ENCODE measurements at regions not wholly inside any gene's neighbourhood (a gene's known extent, or its start where the extent isn't known, plus 50 kb on each side); places are given as distances from the start of the nearest gene placed in this dataset.
"Not testable (repeated sequence)": the region's sequence is repeated elsewhere in the genome, so short reads cannot be mapped to it uniquely, and the experiment has no call there.

GRCh38 chr7:114180556-114181266, 233.9 kb upstream of the FOXP2 start:
- Histone ChIP-seq H3K9me3 (ENCODE audit: control insufficient read depth, low read length) (no peaks in the 10 kb centered on the region), H3K4me1 (ENCODE audit: control insufficient read depth, insufficient read depth, low read length) (no peaks in the 10 kb centered on the region), H3K27me3 (ENCODE audit: control insufficient read depth, insufficient read depth) (no peaks in the 10 kb centered on the region), H3K4me3 (ENCODE audit: low read length) (no peak overlapping the region), H3K27ac (ENCODE audit: low read length) (no peak overlapping the region)
- ATAC-seq (no peak), DNase-seq (no peak)
- intact Hi-C loops (cut with DNase I), result no loop called here

GRCh38 chr7:114175125-114175524, 239.5 kb upstream of the FOXP2 start:
- H3K4me1 ChIP-seq (ENCODE audit: control insufficient read depth, insufficient read depth, low read length), result no peaks in the 10 kb centered on the region
- ATAC-seq, result no peak
- no peak overlapping the region for H3K27ac ChIP-seq (ENCODE audit: low read length)
- intact Hi-C loops (cut with DNase I), result no loop called here
- no peaks in the 10 kb centered on the region for H3K27me3 ChIP-seq (ENCODE audit: control insufficient read depth, insufficient read depth)
- 72% methylated on average over 4 of the region's 4 CpGs for WGBS
- no peak overlapping the region for H3K4me3 ChIP-seq (ENCODE audit: low read length)
- no peaks in the 10 kb centered on the region for H3K9me3 ChIP-seq (ENCODE audit: control insufficient read depth, low read length)
- no peak for DNase-seq

- intact Hi-C loops (cut with DNase I), result no loop called here
- WGBS, result 80% methylated on average over 3 of the region's 3 CpGs
- no peaks in the 10 kb centered on the region for H3K4me1 ChIP-seq (ENCODE audit: control insufficient read depth, insufficient read depth, low read length)
Measured at GRCh38 chr7:114173170-114173890, 241.3 kb upstream of the FOXP2 start.

GRCh38 chr7:114169389-114169788, 245.2 kb upstream of the FOXP2 start:
- intact Hi-C loops (cut with DNase I); DNase-seq; H3K4me3 ChIP-seq (ENCODE audit: low read length); ATAC-seq; H3K27me3 ChIP-seq (ENCODE audit: control insufficient read depth, insufficient read depth); H3K4me1 ChIP-seq (ENCODE audit: control insufficient read depth, insufficient read depth, low read length); H3K9me3 ChIP-seq (ENCODE audit: control insufficient read depth, low read length); H3K27ac ChIP-seq (ENCODE audit: low read length): not testable (repeated sequence)
- WGBS, result 80% methylated on average over 2 of the region's 2 CpGs

More at GRCh38 chr7:114173170-114173890, 241.3 kb upstream of the FOXP2 start:
- Histone ChIP-seq H3K4me3 (ENCODE audit: low read length) (no peak overlapping the region), H3K27me3 (ENCODE audit: control insufficient read depth, insufficient read depth) (no peaks in the 10 kb centered on the region), H3K9me3 (ENCODE audit: control insufficient read depth, low read length) (no peaks in the 10 kb centered on the region), H3K27ac (ENCODE audit: low read length) (no peak overlapping the region)
- DNase-seq, result no peak
- no peak for ATAC-seq

GRCh38 chr7:114160925-114161324, 242.1 kb upstream of the PPP1R3A start:
- no peak overlapping the region for H3K4me3 ChIP-seq (ENCODE audit: low read length)
- no peaks in the 10 kb centered on the region for H3K27me3 ChIP-seq (ENCODE audit: control insufficient read depth, insufficient read depth)
- H3K9me3 ChIP-seq (ENCODE audit: control insufficient read depth, low read length), result no peaks in the 10 kb centered on the region
- DNase-seq (no peak), ATAC-seq (no peak)
- 79% methylated on average over 2 of the region's 2 CpGs for WGBS
- no peak overlapping the region for H3K27ac ChIP-seq (ENCODE audit: low read length)
- intact Hi-C loops (cut with DNase I), result no loop called here
- no peaks in the 10 kb centered on the region for H3K4me1 ChIP-seq (ENCODE audit: control insufficient read depth, insufficient read depth, low read length)

GRCh38 chr7:114158854-114159253, 240.0 kb upstream of the PPP1R3A start:
- Histone ChIP-seq H3K27me3 (ENCODE audit: control insufficient read depth, insufficient read depth) (no peaks in the 10 kb centered on the region), H3K27ac (ENCODE audit: low read length) (no peak overlapping the region), H3K9me3 (ENCODE audit: control insufficient read depth, low read length) (no peaks in the 10 kb centered on the region), H3K4me1 (ENCODE audit: control insufficient read depth, insufficient read depth, low read length) (no peaks in the 10 kb centered on the region), H3K4me3 (ENCODE audit: low read length) (no peak overlapping the region)
- intact Hi-C loops (cut with DNase I), result no loop called here
- WGBS, result 90% methylated on average over 1 of the region's 1 CpG
- ATAC-seq (no peak), DNase-seq (no peak)

GRCh38 chr7:114158275-114158674, 239.5 kb upstream of the PPP1R3A start:
- ATAC-seq, result no peak
- DNase-seq, result no peak
- no peaks in the 10 kb centered on the region for H3K27me3 ChIP-seq (ENCODE audit: control insufficient read depth, insufficient read depth)
- H3K4me1 ChIP-seq (ENCODE audit: control insufficient read depth, insufficient read depth, low read length), result no peaks in the 10 kb centered on the region
- no peaks in the 10 kb centered on the region for H3K9me3 ChIP-seq (ENCODE audit: control insufficient read depth, low read length)
- H3K4me3 ChIP-seq (ENCODE audit: low read length), result no peak overlapping the region
- intact Hi-C loops (cut with DNase I), result no loop called here
- 91% methylated on average over 3 of the region's 3 CpGs for WGBS
- no peak overlapping the region for H3K27ac ChIP-seq (ENCODE audit: low read length)

GRCh38 chr7:114156178-114156577, 237.4 kb upstream of the PPP1R3A start:
- Histone ChIP-seq H3K27me3 (ENCODE audit: control insufficient read depth, insufficient read depth) (no peaks in the 10 kb centered on the region), H3K27ac (ENCODE audit: low read length) (no peak overlapping the region), H3K4me3 (ENCODE audit: low read length) (no peak overlapping the region), H3K4me1 (ENCODE audit: control insufficient read depth, insufficient read depth, low read length) (no peaks in the 10 kb centered on the region), H3K9me3 (ENCODE audit: control insufficient read depth, low read length) (no peaks in the 10 kb centered on the region)
- DNase-seq, result no peak
- no peak for ATAC-seq
- intact Hi-C loops (cut with DNase I), result no loop called here
- 69% methylated on average over 1 of the region's 1 CpG for WGBS

GRCh38 chr7:114155116-114156110, 236.6 kb upstream of the PPP1R3A start:
- no peaks in the 10 kb centered on the region for H3K4me1 ChIP-seq (ENCODE audit: control insufficient read depth, insufficient read depth, low read length)
- WGBS, result 65% methylated on average over 9 of the region's 9 CpGs
- H3K9me3 ChIP-seq (ENCODE audit: control insufficient read depth, low read length), result no peaks in the 10 kb centered on the region
- no peak overlapping the region for H3K4me3 ChIP-seq (ENCODE audit: low read length)
- intact Hi-C loops (cut with DNase I), result no loop called here
- DNase-seq (no peak), ATAC-seq (no peak)
- no peak overlapping the region for H3K27ac ChIP-seq (ENCODE audit: low read length)
- H3K27me3 ChIP-seq (ENCODE audit: control insufficient read depth, insufficient read depth), result no peaks in the 10 kb centered on the region

- intact Hi-C loops (cut with DNase I), result no loop called here
- H3K27ac ChIP-seq (ENCODE audit: low read length), result no peak overlapping the region
- H3K4me3 ChIP-seq (ENCODE audit: low read length), result no peak overlapping the region
- ATAC-seq, result no peak
- DNase-seq, result no peak
- H3K4me1 ChIP-seq (ENCODE audit: control insufficient read depth, insufficient read depth, low read length), result no peaks in the 10 kb centered on the region
- H3K27me3 ChIP-seq (ENCODE audit: control insufficient read depth, insufficient read depth), result no peaks in the 10 kb centered on the region
- H3K9me3 ChIP-seq (ENCODE audit: control insufficient read depth, low read length), result no peaks in the 10 kb centered on the region
Measured at GRCh38 chr7:114153700-114154099, 234.9 kb upstream of the PPP1R3A start.
